D721Med (cell line): ENCODE measurements at regions not wholly inside any gene's neighbourhood (a gene's known extent, or its start where the extent isn't known, plus 50 kb on each side); places are given as distances from the start of the nearest gene placed in this dataset.
"Not testable (repeated sequence)": the region's sequence is repeated elsewhere in the genome, so short reads cannot be mapped to it uniquely, and the experiment has no call there.

Experiments used
- DNase-seq: peaks from one replicate; pipeline ENCODE4 v3.0.0; 2011; ENCODE audit warnings: low spot score; ENCODE audit not compliant: insufficient read length
- FAIRE-seq: peaks from 2 replicates; lab custom pipeline; 2011; peaks lifted over from hg19 to GRCh38; lab: Jason Lieb, UNC
- CTCF ChIP-seq: IDR thresholded peaks from 2 replicates; pipeline ENCODE4 v1.5.1; 2012; ENCODE audit warnings: mild to moderate bottlenecking, control low read depth; ENCODE audit not compliant: insufficient read depth; ENCODE audit errors: missing control alignments

GRCh38 chr2:53314718-53315117 lies 452.9 kb upstream of the CHAC2 start:
- no peak for TF ChIP-seq CTCF
- FAIRE-seq, result no peak
- DNase-seq, result no peak

GRCh38 chr2:53313644-53314043 lies 454.0 kb upstream of the CHAC2 start:
- not testable (repeated sequence) for DNase-seq, FAIRE-seq

DNA sequence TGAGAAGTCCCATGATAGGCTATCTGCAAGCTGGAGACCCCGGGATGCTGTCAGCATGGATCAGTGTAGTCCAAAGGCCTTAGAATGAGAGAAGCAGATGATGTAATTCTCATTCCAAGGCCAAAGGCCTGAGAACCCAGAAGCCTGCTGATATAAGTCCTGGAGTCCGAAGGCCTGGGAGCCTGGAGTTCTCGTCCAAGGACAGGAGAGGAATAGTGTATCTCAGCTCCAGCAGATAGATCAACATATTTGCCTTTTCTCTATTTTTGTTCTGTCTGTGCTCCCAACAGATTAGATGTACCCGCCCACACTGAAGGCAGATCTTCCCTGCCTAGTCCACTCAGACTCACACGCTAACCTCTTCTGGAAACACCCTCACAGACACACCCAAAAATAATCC lies 454.9 kb upstream of the CHAC2 start:
- FAIRE-seq, result no peak
- no peak for DNase-seq
- TF ChIP-seq CTCF, result no peak

DNA sequence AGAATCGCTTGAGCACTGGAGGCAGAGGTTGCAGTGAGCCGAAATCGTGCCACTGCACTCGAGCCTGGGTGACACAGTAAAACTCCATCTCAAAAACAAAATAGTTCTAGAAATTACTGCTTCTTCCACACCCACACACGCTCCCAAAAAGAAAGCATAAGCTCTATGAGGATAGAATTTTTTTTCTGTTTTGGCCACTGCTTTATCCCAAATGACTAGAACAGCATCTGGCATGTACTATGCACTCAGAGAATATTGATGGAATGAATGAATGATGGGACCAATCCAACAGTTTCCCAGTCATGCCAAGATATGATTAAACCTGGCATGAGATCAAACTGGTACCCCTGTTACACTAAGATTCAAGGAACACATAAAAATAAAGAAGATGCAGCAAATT lies 455.4 kb upstream of the CHAC2 start:
- DNase-seq (no peak), FAIRE-seq (no peak)
- TF ChIP-seq CTCF, result no peak

- TF ChIP-seq CTCF, result no peak
- DNase-seq (no peak), FAIRE-seq (no peak)
Measured at GRCh38 chr2:53303012-53303578, 464.5 kb upstream of the CHAC2 start.

GRCh38 chr2:53302455-53302854 lies 465.1 kb upstream of the CHAC2 start:
- FAIRE-seq, result no peak
- no peak for DNase-seq
- TF ChIP-seq CTCF, result no peak

DNA sequence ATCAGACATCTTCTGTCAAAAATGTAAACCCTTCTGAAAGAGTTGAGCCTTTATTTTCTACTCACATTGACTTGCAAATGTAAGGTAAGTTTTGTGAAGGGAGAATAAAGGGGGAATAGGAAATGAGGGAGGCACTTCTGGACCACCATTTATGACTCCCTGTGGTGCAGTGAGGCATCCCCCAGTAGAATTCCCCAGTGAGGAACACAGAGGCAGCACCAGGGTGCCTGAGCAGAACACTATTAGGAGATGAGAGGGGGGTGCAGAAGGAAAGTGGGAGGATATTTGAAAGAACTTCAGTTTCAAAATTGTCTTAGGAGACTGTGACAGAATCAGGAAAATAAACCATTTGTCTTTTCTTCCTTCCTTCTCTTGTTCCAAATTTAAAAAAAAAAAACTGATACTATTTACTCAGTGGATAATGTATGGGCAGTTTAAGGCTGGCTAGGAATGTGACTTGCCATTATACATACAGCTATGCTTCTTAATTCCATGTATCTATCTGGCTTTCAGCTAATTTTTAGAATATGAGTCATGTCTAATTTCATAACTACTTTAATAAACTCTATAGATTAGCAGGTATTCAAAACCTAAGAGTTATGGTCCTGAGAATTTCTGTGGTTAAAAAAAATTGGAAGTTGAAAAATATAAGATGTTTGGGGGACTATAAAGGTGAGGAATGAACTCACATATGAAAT lies 478.1 kb upstream of the CHAC2 start:
- DNase-seq (no peak), FAIRE-seq (no peak)
- TF ChIP-seq CTCF, result no peak

DNA sequence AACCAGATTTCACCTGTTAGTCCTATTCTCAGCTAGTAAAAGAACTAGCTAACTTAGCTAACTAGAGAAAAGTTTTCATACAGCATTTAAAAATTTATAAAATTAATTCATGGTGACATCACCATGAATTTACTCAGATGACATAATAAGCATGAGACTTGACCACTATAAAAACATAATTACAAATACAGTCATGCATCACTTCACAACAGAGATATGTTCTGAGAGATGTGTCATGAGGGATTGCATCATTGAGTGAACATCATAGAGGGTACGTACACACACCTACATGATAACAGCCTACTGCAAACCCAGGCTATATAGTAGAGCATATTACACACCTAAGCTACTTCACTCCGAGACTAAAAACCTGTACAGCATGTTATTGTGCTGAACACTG lies 481.3 kb upstream of the CHAC2 start:
- FAIRE-seq, result no peak
- no peak for TF ChIP-seq CTCF

More for the DNA sequence above, 481.3 kb upstream of the CHAC2 start:
- DNase-seq, result no peak
